HG03066 (cell line): ENCODE measurements at regions not wholly inside any gene's neighbourhood (a gene's known extent, or its start where the extent isn't known, plus 50 kb on each side); places are given as distances from the start of the nearest gene placed in this dataset.

Experiments
- ATAC-seq: cut with Tn5 transposase; IDR thresholded peaks from one replicate; pipeline ENCODE4 v1.9.1; 2021; ENCODE audit warnings: low read depth; ENCODE audit not compliant: unreplicated experiment

GRCh38 chr18:76203552-76203951 is 291.5 kb downstream of the ZNF516 start:
- ATAC-seq, result no peak

- ATAC-seq, result no peak
Measured at GRCh38 chr18:76202322-76202721, 292.7 kb downstream of the ZNF516 start.

GRCh38 chr18:76195601-76196000 is 299.4 kb downstream of the ZNF516 start:
- ATAC-seq, result no peak

- no peak for ATAC-seq
Measured at GRCh38 chr18:76188097-76188496, 306.9 kb downstream of the ZNF516 start.

GRCh38 chr18:76179257-76179656 is 315.8 kb downstream of the ZNF516 start:
- no peak for ATAC-seq

GRCh38 chr18:76177160-76177559 is 317.9 kb downstream of the ZNF516 start:
- ATAC-seq, result no peak

- no peak for ATAC-seq
Measured at GRCh38 chr18:76174451-76174850, 320.6 kb downstream of the ZNF516 start.

- no peak for ATAC-seq
Measured at GRCh38 chr18:76169733-76170132, 325.3 kb downstream of the ZNF516 start.

- ATAC-seq, result no peak
Measured at GRCh38 chr18:76167845-76168621, 327.0 kb downstream of the ZNF516 start.

- ATAC-seq, result no peak
Measured at GRCh38 chr18:76167410-76167809, 327.6 kb downstream of the ZNF516 start.

GRCh38 chr18:76162886-76163285 is 332.2 kb downstream of the ZNF516 start:
- ATAC-seq, result no peak

- no peak for ATAC-seq
Measured at GRCh38 chr18:76161983-76162382, 333.1 kb downstream of the ZNF516 start.

GRCh38 chr18:76153691-76154090 is 341.4 kb downstream of the ZNF516 start:
- ATAC-seq, result no peak

- no peak for ATAC-seq
Measured at GRCh38 chr18:76149734-76150133, 345.3 kb downstream of the ZNF516 start.

GRCh38 chr18:76149284-76149683 is 345.8 kb downstream of the ZNF516 start:
- no peak for ATAC-seq

GRCh38 chr18:76145521-76146376 is 349.3 kb downstream of the ZNF516 start:
- ATAC-seq, result no peak

- ATAC-seq, result no peak
Measured at GRCh38 chr18:76144844-76145243, 350.2 kb downstream of the ZNF516 start.

GRCh38 chr18:76142611-76143010 is 352.4 kb downstream of the ZNF516 start:
- ATAC-seq, result no peak

GRCh38 chr18:76139844-76140243 is 355.2 kb downstream of the ZNF516 start:
- no peak for ATAC-seq

- ATAC-seq, result no peak
Measured at GRCh38 chr18:76137216-76137615, 357.8 kb downstream of the ZNF516 start.

GRCh38 chr18:76136701-76137100 is 358.3 kb downstream of the ZNF516 start:
- ATAC-seq, result no peak

GRCh38 chr18:76134628-76135027 is 360.4 kb downstream of the ZNF516 start:
- no peak for ATAC-seq
